ENCODE measurements at regions not wholly inside any gene's neighbourhood (a gene's known extent, or its start where the extent isn't known, plus 50 kb on each side); places are given as distances from the start of the nearest gene placed in this dataset.

DNA sequence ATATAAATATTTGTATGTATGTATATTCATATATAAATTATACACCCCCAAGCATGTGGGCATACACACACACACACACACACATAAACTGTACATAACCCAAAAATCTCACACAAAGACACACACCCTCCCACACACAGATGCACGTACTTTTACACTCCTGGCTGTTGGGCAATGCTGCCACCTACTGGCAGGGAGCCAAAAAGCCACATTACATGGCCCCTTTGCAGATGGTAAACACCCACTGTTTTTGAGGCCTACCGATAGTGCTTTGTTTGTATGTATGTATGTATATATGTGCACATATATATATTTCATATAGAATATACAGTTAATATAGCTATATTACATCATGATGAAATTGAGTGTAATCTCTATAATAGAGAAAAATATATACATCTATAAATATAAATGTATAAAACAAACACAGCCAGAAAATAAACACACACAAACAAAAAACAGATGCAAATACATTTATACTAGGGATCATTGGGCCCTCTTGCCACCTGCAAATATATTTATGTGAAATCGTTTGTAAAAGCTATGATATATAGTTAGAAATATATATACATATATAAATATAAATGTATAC, 120.1 kb upstream of the ACBD5 start:
- Histone ChIP-seq H3K79me2 (ENCODE audit: insufficient read depth, low read length) (no peaks in the 10 kb centered on the region), H2AFZ (ENCODE audit: insufficient read depth, low read depth, low read length, poor library complexity, severe bottlenecking) (no peak overlapping the region), H4K20me1 (ENCODE audit: insufficient read depth, low read length) (no peaks in the 10 kb centered on the region), H3K27ac (ENCODE audit: low read depth in 1 of 2, low read length in 2 of 2) (no peak overlapping the region), H3K9me3 (replicated peaks in 1 of 2; ENCODE audit: control insufficient read depth in 1 of 2, insufficient read depth in 1 of 2, low read length in 2 of 2) (no peaks in the 10 kb centered on the region), H3K4me2 (replicated peaks; ENCODE audit: extremely low read depth, low read length, poor library complexity, severe bottlenecking) (no peak overlapping the region), H3K36me3 (replicated peaks in 1 of 2; ENCODE audit: control insufficient read depth in 1 of 2, insufficient read depth in 2 of 2, low read length in 2 of 2) (no peaks in the 10 kb centered on the region), H3K27me3 (ENCODE audit: control insufficient read depth in 2 of 2, insufficient read depth in 2 of 2, low read length in 2 of 2) (no peaks in the 10 kb centered on the region), H3K9ac (ENCODE audit: insufficient read depth, low read length, poor library complexity, severe bottlenecking) (no peak overlapping the region), H3K4me1 (ENCODE audit: control insufficient read depth in 1 of 2, insufficient read depth in 2 of 2, low read length in 2 of 2) (no peaks in the 10 kb centered on the region), H3K4me3 (replicated peaks in 1 of 3; ENCODE audit: low read depth in 2 of 3, low read length in 3 of 3) (no peak overlapping the region)
- Mint-ChIP-seq H3K27me3 (ENCODE audit: low read depth in 3 of 3) (peaks cover 0 to 1% (median 0%) of the 10 kb centered on the region in 3 donors), H3K9me3 (no peaks in the 10 kb centered on the region), H3K4me1 (peaks cover 3% of the 10 kb centered on the region), H3K4me3 (no peak overlapping the region), H3K27ac (no peak overlapping the region), H3K36me3 (no peaks in the 10 kb centered on the region)
- 0% methylated on average over 1 of the region's 3 CpGs for WGBS (ENCODE audit: insufficient coverage)
- intact Hi-C loops (cut with micrococcal nuclease): loop anchor here (5.0 to 10.0 kb wide), 3 partner anchors 106 to 138 kb away; no protein-coding TSS in a partner anchor
- peak; percentile 75 to 80 (median 75) for DNase-seq
- TF ChIP-seq, protein P1, sequence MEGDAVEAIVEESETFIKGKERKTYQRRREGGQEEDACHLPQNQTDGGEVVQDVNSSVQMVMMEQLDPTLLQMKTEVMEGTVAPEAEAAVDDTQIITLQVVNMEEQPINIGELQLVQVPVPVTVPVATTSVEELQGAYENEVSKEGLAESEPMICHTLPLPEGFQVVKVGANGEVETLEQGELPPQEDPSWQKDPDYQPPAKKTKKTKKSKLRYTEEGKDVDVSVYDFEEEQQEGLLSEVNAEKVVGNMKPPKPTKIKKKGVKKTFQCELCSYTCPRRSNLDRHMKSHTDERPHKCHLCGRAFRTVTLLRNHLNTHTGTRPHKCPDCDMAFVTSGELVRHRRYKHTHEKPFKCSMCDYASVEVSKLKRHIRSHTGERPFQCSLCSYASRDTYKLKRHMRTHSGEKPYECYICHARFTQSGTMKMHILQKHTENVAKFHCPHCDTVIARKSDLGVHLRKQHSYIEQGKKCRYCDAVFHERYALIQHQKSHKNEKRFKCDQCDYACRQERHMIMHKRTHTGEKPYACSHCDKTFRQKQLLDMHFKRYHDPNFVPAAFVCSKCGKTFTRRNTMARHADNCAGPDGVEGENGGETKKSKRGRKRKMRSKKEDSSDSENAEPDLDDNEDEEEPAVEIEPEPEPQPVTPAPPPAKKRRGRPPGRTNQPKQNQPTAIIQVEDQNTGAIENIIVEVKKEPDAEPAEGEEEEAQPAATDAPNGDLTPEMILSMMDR (IDR thresholded peaks at IDR 0.05): peak; percentile 90

DNA sequence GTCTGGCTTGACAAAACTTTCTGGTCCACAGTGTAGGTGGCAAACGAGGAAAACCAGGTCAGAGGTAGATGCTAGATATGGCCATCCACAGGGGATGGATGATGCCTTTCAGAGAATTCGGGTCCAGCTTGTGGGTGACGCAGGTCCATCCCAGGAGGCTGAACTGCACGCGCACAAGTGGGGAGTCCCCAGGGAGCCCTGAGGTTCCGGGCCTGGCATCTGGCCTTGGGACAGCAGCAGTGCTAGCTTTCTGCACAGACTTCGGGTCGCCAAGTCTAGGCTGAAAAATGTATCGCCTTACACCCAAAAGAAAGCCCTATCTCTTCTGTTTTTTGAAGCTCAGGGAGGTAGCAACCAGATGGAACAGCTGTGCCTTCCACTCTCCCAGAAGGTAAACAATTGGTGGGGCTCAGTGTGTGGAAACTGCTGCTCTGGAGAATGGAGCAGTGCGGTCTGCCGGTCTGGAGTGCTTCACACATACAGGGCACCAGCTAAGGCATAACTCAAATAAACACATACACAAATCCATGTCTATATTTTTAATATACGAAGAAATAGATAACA, 119.3 kb upstream of the ACBD5 start:
- Mint-ChIP-seq H3K27me3 (ENCODE audit: low read depth in 3 of 3) (no peaks in the 10 kb centered on the region), H3K4me1 (peaks cover 6% of the 10 kb centered on the region), H3K27ac (no peak overlapping the region), H3K4me3 (no peak overlapping the region), H3K9me3 (peaks cover 0 to 3% (median 0%) of the 10 kb centered on the region in 7 donors), H3K36me3 (no peaks in the 10 kb centered on the region)
- Histone ChIP-seq H3K4me2 (replicated peaks; ENCODE audit: extremely low read depth, low read length, poor library complexity, severe bottlenecking) (no peak overlapping the region), H2AFZ (ENCODE audit: insufficient read depth, low read depth, low read length, poor library complexity, severe bottlenecking) (peak overlapping the region; percentile 35), H3K4me3 (replicated peaks in 1 of 3; ENCODE audit: low read depth in 2 of 3, low read length in 3 of 3) (no peak overlapping the region), H3K36me3 (replicated peaks in 1 of 2; ENCODE audit: control insufficient read depth in 1 of 2, insufficient read depth in 2 of 2, low read length in 2 of 2) (no peaks in the 10 kb centered on the region), H3K79me2 (ENCODE audit: insufficient read depth, low read length) (no peaks in the 10 kb centered on the region), H3K9ac (ENCODE audit: insufficient read depth, low read length, poor library complexity, severe bottlenecking) (no peak overlapping the region), H3K9me3 (replicated peaks in 1 of 2; ENCODE audit: control insufficient read depth in 1 of 2, insufficient read depth in 1 of 2, low read length in 2 of 2) (no peaks in the 10 kb centered on the region), H3K27me3 (ENCODE audit: control insufficient read depth in 2 of 2, insufficient read depth in 2 of 2, low read length in 2 of 2) (no peaks in the 10 kb centered on the region), H3K27ac (ENCODE audit: low read depth in 1 of 2, low read length in 2 of 2) (no peak overlapping the region), H4K20me1 (ENCODE audit: insufficient read depth, low read length) (no peaks in the 10 kb centered on the region), H3K4me1 (ENCODE audit: control insufficient read depth in 1 of 2, insufficient read depth in 2 of 2, low read length in 2 of 2) (peaks cover 0 to 1% of the 10 kb centered on the region in 2 donors)
- TF ChIP-seq, protein P1 (IDR thresholded peaks at IDR 0.05): no peak
- 97% methylated on average over 6 of the region's 12 CpGs for WGBS (ENCODE audit: insufficient coverage)
- intact Hi-C loops (cut with micrococcal nuclease): loop anchor here (5.0 to 10.0 kb wide), 3 partner anchors 105 to 138 kb away; no protein-coding TSS in a partner anchor
- no peak for DNase-seq

All from CD14-positive monocyte (primary cell).